Gastrocnemius medialis (tissue), 4 donors: ENCODE measurements at regions not wholly inside any gene's neighbourhood (a gene's known extent, or its start where the extent isn't known, plus 50 kb on each side); places are given as distances from the start of the nearest gene placed in this dataset.
A peak's percentile ranks its signal among the peaks of the same experiment; 100 is the strongest.

ENCODE experiments used
- ATAC-seq, 2 donors: fragments of 150-250 bp; one replicate each; pipeline ENCODE4 v1.9.1; 2016
- DNase-seq, 2 donors: peaks; one replicate each; pipeline ENCODE4 v3.0.0-alpha.2; 2019
- H3K27ac ChIP-seq, 4 donors: fragments of 200-600 bp; sonication (generic); 1 replicate in 1 of 4; 2 replicates in 3 of 4; pipeline ENCODE4 v1.5.1; 2016 to 2018; ENCODE audit warnings: mild to moderate bottlenecking in 2 of 4, moderate library complexity in 1 of 4
- H3K27me3 ChIP-seq, 3 donors: fragments of 200-600 bp; sonication (generic) in 2 of 3; 1 replicate in 1 of 3; 2 replicates in 2 of 3; pipeline versions ENCODE4 v1.5.1 to v1.6.0; 2016 to 2019; ENCODE audit warnings: mild to moderate bottlenecking in 1 of 3, moderate library complexity in 1 of 3
- H3K36me3 ChIP-seq, 2 donors: fragments of 200-600 bp; sonication (generic) in 1 of 2; one replicate each; pipeline ENCODE4 v1.5.1; 2017 to 2018
- H3K4me1 ChIP-seq, 2 donors: fragments of 200-600 bp; sonication (generic) in 1 of 2; one replicate each; pipeline ENCODE4 v1.5.1; 2016 to 2017; ENCODE audit warnings: mild to moderate bottlenecking in 2 of 2
- H3K4me3 ChIP-seq, 4 donors: fragments of 200-600 bp; sonication (generic) in 3 of 4; 1 replicate in 1 of 4; 2 replicates in 3 of 4; pipeline ENCODE4 v1.5.1; 2016 to 2019; ENCODE audit warnings: mild to moderate bottlenecking in 2 of 4
- H3K9me3 ChIP-seq, 3 donors: fragments of 200-600 bp; sonication (generic) in 2 of 3; 1 replicate in 1 of 3; 2 replicates in 2 of 3; pipeline ENCODE4 v1.5.1; 2016 to 2019
- POLR2A ChIP-seq, 2 donors: fragments of 450-650 bp; IDR thresholded peaks; one replicate each; pipeline ENCODE4 v1.6.1; 2017; ENCODE audit warnings: antibody characterized with exemption in 2 of 2, mild to moderate bottlenecking in 2 of 2, moderate library complexity in 2 of 2
- in situ Hi-C, 4 donors: fragments of 200-750 bp; cut with MboI; loops; one replicate each; pipeline versions ENCODE4 v1.15.0 to v1.8.0; 2017; ENCODE audit warnings: low sequenced_read_pairs in 4 of 4
- intact Hi-C: fragments of 100-400 bp; cut with DNase I; formaldehyde crosslinking; loops from one replicate; pipeline ENCODE4 v1.15.1; 2023; ENCODE audit warnings: low total_unique reads
- TF ChIP-seq, protein P1 (sequence below), 5 experiments: fragments of 450-650 bp in 3 of 5; fragments of 200-600 bp in 2 of 5; sonication (generic) in 2 of 5; IDR thresholded peaks in 4 of 5; conservative IDR thresholded peaks in 1 of 5; 1 replicate in 4 of 5; 2 replicates in 1 of 5; pipeline ENCODE4 v1.5.1; 2016 to 2019; ENCODE audit warnings: antibody characterized with exemption in 5 of 5, mild to moderate bottlenecking in 3 of 5, moderate library complexity in 3 of 5

DNA sequence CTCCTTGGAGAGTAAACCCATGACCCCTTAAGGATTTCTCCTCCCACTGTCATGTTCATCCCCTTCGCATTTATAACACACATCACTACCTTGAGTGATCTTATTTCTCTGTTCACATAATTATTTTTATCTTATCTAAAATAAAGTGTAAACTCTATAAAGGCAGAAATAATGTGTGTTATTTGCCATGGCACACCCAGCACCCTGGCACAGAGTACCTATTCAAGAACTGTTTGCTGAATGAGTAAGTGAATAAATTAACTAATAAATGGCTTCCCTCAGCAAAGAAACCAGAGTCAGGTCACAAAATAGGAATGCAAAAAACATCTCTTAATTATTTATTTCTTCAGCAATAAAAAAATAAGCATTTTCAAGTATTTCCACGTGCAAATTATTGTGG lies 330.3 kb upstream of the GHITM start:
- TF ChIP-seq, protein P1, sequence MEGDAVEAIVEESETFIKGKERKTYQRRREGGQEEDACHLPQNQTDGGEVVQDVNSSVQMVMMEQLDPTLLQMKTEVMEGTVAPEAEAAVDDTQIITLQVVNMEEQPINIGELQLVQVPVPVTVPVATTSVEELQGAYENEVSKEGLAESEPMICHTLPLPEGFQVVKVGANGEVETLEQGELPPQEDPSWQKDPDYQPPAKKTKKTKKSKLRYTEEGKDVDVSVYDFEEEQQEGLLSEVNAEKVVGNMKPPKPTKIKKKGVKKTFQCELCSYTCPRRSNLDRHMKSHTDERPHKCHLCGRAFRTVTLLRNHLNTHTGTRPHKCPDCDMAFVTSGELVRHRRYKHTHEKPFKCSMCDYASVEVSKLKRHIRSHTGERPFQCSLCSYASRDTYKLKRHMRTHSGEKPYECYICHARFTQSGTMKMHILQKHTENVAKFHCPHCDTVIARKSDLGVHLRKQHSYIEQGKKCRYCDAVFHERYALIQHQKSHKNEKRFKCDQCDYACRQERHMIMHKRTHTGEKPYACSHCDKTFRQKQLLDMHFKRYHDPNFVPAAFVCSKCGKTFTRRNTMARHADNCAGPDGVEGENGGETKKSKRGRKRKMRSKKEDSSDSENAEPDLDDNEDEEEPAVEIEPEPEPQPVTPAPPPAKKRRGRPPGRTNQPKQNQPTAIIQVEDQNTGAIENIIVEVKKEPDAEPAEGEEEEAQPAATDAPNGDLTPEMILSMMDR (IDR thresholded peaks at IDR 0.05 in 4 of 5, conservative IDR thresholded peaks at IDR 0.05 in 1 of 5) = no peak
- TF ChIP-seq POLR2A (IDR thresholded peaks at IDR 0.05) = no peak
- DNase-seq (no peak), ATAC-seq (no peak)
- H3K36me3 ChIP-seq = no peaks in the 10 kb centered on the region
- in situ Hi-C loops (no loop called here), intact Hi-C loops (no loop called here)
- H3K4me3 ChIP-seq = no peak overlapping the region
- H3K9me3 ChIP-seq = no peaks in the 10 kb centered on the region
- no peaks in the 10 kb centered on the region for H3K27me3 ChIP-seq
- no peaks in the 10 kb centered on the region for H3K4me1 ChIP-seq
- no peak overlapping the region for H3K27ac ChIP-seq

DNA sequence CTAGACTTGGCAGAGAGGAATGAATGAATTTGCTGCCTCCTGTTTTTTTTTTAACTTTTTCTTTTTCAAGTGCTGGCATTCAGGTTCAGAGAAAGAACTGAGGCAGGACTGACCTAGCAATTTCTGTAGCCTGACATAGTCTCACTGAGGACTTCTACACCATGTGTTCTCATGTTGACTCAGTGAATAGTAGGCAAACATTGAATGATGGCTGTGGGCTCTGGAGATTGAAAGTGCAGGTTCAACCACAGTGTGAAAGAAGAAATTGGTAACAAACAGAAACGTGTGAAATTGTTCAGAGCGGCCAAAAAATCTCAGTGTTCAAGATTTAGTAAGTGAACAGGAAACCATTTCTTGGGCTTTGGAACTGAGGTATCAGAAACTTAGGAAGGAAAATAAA lies 322.4 kb upstream of the GHITM start:
- H3K27me3 ChIP-seq = no peaks in the 10 kb centered on the region
- no peak overlapping the region for H3K4me3 ChIP-seq
- H3K4me1 ChIP-seq = no peaks in the 10 kb centered on the region
- no peaks in the 10 kb centered on the region for H3K36me3 ChIP-seq
- ATAC-seq = no peak
- in situ Hi-C loops (no loop called here), intact Hi-C loops (no loop called here)
- H3K27ac ChIP-seq = no peak overlapping the region
- TF ChIP-seq POLR2A (IDR thresholded peaks at IDR 0.05) = no peak
- TF ChIP-seq, protein P1 (IDR thresholded peaks at IDR 0.05 in 4 of 5, conservative IDR thresholded peaks at IDR 0.05 in 1 of 5) = no peak
- no peak for DNase-seq
- H3K9me3 ChIP-seq = no peaks in the 10 kb centered on the region

DNA sequence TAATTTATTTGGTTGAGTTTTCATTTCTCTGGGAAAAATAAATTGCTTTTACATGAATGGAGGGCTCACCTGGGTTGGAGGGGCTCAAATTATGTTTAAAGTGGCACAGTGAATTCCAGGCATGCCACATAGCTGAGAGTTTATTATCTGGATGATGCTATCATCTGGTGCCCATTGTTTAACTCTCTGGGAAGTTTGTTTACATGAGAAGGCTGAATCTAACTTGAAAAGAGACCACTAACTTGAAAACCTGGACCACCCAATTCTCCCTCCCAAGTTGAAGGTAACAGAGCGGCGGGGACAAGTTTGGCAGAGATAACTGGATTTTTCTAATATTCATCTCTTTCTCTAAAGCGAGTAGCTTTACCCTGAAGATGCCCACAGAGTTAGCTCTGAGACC lies 321.5 kb upstream of the GHITM start:
- intact Hi-C loops = no loop called here
- Histone ChIP-seq H3K4me3 (no peak overlapping the region), H3K36me3 (no peaks in the 10 kb centered on the region), H3K27me3 (no peaks in the 10 kb centered on the region), H3K27ac (no peak overlapping the region), H3K4me1 (no peaks in the 10 kb centered on the region), H3K9me3 (no peaks in the 10 kb centered on the region)
- in situ Hi-C loops = no loop called here
- DNase-seq (no peak), ATAC-seq (no peak)
- TF ChIP-seq, protein P1 (IDR thresholded peaks at IDR 0.05 in 4 of 5, conservative IDR thresholded peaks at IDR 0.05 in 1 of 5) = no peak
- TF ChIP-seq POLR2A (IDR thresholded peaks at IDR 0.05) = no peak

DNA sequence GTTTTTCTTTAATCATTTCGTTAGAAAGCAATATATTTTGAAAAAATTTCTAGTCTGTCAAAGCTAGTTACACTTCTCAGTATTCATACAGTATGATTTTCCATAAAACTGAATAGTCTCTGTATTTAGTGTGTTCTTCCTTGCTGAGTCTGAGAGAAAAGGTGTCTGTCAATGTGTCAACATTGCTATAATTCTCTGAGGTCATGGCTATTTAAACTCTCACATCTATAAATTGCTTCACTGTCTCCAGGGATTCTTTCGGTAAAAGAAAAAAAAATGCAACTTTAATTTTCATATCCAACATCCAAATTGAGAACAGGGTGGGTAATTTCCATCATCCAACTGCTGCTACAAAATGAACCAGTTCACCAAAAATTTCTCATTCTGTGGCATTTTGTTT lies 319.7 kb upstream of the GHITM start:
- no peaks in the 10 kb centered on the region for H3K4me1 ChIP-seq
- in situ Hi-C loops = no loop called here
- TF ChIP-seq, protein P1 (IDR thresholded peaks at IDR 0.05 in 4 of 5, conservative IDR thresholded peaks at IDR 0.05 in 1 of 5) = no peak
- no peak for TF ChIP-seq POLR2A (IDR thresholded peaks at IDR 0.05)
- no peak overlapping the region for H3K4me3 ChIP-seq
- ATAC-seq = no peak
- intact Hi-C loops = no loop called here
- no peaks in the 10 kb centered on the region for H3K36me3 ChIP-seq
- H3K27ac ChIP-seq = no peak overlapping the region
- H3K27me3 ChIP-seq = no peaks in the 10 kb centered on the region
- no peak for DNase-seq
- H3K9me3 ChIP-seq = no peaks in the 10 kb centered on the region

DNA sequence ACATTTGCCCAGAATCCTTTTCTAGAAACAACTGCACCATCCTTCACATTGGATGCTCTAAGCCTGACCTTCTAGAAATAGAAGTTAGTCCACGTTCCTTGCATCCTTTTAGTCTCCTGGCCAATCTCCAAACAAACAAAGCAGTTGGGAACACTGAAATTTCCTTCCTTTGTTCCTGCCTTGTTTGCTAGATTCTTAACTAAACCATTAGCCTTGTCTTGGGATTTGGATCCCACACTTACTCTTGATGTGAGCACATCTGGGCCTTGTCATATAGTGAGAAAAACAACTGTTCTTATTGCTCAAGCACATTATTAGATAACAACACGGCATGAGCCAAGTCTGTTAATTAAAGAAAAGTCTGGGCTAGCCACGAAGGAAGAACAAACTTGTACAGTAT lies 319.3 kb upstream of the GHITM start:
- no peaks in the 10 kb centered on the region for H3K4me1 ChIP-seq
- H3K36me3 ChIP-seq = no peaks in the 10 kb centered on the region
- ATAC-seq (peak in 1 of 2 donors; percentile 54), DNase-seq (no peak)
- in situ Hi-C loops = no loop called here
- no peak overlapping the region for H3K4me3 ChIP-seq
- H3K9me3 ChIP-seq = no peaks in the 10 kb centered on the region
- no peak overlapping the region for H3K27ac ChIP-seq
- TF ChIP-seq POLR2A (IDR thresholded peaks at IDR 0.05) = no peak
- TF ChIP-seq, protein P1 (IDR thresholded peaks at IDR 0.05 in 4 of 5, conservative IDR thresholded peaks at IDR 0.05 in 1 of 5) = no peak
- H3K27me3 ChIP-seq = no peaks in the 10 kb centered on the region
- intact Hi-C loops = no loop called here
